ENCODE measurements at regions not wholly inside any gene's neighbourhood (a gene's known extent, or its start where the extent isn't known, plus 50 kb on each side); places are given as distances from the start of the nearest gene placed in this dataset.
A peak's percentile ranks its signal among the peaks of the same experiment; 100 is the strongest.
"Not testable (repeated sequence)": the region's sequence is repeated elsewhere in the genome, so short reads cannot be mapped to it uniquely, and the experiment has no call there.

DNA sequence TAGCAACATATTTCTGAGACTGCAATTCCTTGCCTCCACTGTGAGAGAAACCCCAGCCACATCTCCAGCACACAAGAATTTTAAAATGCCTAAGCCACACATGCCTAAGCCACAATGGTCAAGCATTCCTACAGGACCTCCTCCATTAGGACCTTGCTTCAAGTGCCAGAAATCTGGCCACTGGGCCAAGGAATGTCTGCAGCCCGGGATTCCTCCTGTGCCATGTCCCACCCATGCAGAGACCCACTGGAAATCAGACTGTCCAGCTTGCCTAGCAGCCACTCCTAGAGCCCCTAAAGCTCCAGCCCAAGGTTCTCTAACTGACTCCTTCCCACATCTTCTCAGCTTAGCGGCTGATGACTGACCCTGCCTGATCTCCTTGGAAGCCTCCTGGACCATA lies 117.5 kb downstream of the AHR start:
- Histone ChIP-seq H3K27me3 (replicated peaks; ENCODE audit: control insufficient read depth, insufficient read depth, low read length) (no peaks in the 10 kb centered on the region), H3K36me3 (ENCODE audit: control insufficient read depth, insufficient read depth, low read length, severe bottlenecking) (no peaks in the 10 kb centered on the region), H3K4me3 (ENCODE audit: low read length) (no peak overlapping the region), H3K4me1 (ENCODE audit: control insufficient read depth, insufficient read depth, low read length) (no peaks in the 10 kb centered on the region), H3K9ac (ENCODE audit: low read length) (no peak overlapping the region), H3K9me3 (ENCODE audit: control insufficient read depth, low read length) (no peaks in the 10 kb centered on the region)
- no peak for DNase-seq (ENCODE audit: low read depth)

DNA sequence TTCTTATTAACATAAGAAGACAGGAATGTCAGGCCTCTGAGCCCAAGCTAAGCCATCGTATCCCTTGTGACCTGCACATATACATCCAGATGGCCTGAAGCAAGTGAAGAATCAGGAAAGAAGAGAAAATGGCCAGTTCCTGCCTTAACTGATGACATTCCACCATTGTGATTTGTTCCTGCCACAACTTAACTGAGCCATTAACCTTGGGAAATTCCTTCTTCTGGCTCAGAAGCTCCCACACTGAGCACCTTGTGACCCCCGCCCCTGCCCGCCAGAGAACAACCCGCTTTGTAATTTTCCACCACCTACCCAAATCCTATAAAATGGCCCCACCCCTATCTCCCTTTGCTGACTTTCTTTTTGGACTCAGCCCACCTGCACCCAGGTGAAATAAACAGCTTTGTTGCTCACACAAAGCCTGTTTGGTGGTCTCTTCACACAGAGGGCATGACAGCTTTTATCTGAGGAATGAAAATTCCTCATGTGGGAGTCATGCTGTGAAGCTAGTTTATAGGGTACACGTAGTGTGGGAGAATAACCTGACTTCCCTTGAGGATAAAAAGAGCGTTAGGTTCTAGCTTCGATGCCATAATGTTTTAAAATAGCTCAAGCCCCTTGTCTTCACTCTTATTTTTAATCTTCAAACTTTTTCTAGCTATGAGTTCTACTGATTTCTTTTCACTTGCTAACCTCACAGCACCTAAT lies 122.0 kb downstream of the AHR start:
- H3K4me1 ChIP-seq (ENCODE audit: control insufficient read depth, insufficient read depth, low read length); H3K9ac ChIP-seq (ENCODE audit: low read length); H3K36me3 ChIP-seq (ENCODE audit: control insufficient read depth, insufficient read depth, low read length, severe bottlenecking); H3K9me3 ChIP-seq (ENCODE audit: control insufficient read depth, low read length); H3K4me3 ChIP-seq (ENCODE audit: low read length); DNase-seq (ENCODE audit: low read depth); H3K27me3 ChIP-seq (replicated peaks; ENCODE audit: control insufficient read depth, insufficient read depth, low read length): not testable (repeated sequence)

DNA sequence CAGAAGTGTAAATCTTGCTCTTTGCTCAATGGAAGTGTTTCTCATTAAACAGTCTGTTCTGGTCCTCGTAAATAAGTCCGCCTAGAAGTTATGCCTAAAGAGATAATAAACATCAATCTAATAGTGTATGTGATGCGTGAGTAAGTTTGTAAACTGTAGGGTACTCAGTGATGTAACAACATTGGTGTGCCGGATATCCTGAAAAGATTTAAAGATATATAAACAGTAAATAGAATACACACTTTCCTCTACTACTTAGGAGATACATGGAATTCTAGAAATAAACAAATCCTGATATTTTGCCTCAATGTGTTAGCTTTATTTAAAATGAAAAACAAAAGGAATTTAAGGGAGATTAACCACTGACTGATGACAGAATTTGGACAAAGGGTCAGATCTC lies 123.5 kb downstream of the AHR start:
- H3K36me3 ChIP-seq (ENCODE audit: control insufficient read depth, insufficient read depth, low read length, severe bottlenecking) = no peaks in the 10 kb centered on the region
- no peak overlapping the region for H3K4me3 ChIP-seq (ENCODE audit: low read length)
- H3K4me1 ChIP-seq (ENCODE audit: control insufficient read depth, insufficient read depth, low read length) = no peaks in the 10 kb centered on the region
- H3K27me3 ChIP-seq (replicated peaks; ENCODE audit: control insufficient read depth, insufficient read depth, low read length) = no peaks in the 10 kb centered on the region
- peaks cover 2% of the 10 kb centered on the region for H3K9me3 ChIP-seq (ENCODE audit: control insufficient read depth, low read length)
- H3K9ac ChIP-seq (ENCODE audit: low read length) = no peak overlapping the region
- DNase-seq (ENCODE audit: low read depth) = no peak

DNA sequence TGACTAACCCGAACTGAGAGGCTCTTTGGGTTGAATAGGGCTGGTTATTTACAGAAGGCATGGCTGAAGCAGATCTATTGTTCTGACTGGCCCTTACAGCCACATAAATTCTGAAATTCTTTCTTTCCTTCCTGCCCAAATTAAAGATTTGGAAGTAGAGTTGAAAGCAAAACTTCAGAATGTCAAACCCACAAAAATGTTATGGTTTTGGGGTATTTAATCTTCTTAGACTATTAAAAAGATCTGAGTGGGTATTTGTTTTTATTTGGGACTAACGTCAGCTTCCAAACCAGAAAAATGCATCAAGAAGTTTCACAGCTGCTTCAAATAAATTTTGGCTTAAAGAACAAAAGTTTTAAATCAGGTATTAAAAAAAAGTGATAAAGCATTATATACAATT lies 124.5 kb downstream of the AHR start:
- Histone ChIP-seq H3K9me3 (ENCODE audit: control insufficient read depth, low read length) (peaks cover 11% of the 10 kb centered on the region), H3K4me1 (ENCODE audit: control insufficient read depth, insufficient read depth, low read length) (no peaks in the 10 kb centered on the region), H3K27me3 (replicated peaks; ENCODE audit: control insufficient read depth, insufficient read depth, low read length) (no peaks in the 10 kb centered on the region), H3K36me3 (ENCODE audit: control insufficient read depth, insufficient read depth, low read length, severe bottlenecking) (no peaks in the 10 kb centered on the region), H3K4me3 (ENCODE audit: low read length) (no peak overlapping the region), H3K9ac (ENCODE audit: low read length) (no peak overlapping the region)
- DNase-seq (ENCODE audit: low read depth) = peak; percentile 27

DNA sequence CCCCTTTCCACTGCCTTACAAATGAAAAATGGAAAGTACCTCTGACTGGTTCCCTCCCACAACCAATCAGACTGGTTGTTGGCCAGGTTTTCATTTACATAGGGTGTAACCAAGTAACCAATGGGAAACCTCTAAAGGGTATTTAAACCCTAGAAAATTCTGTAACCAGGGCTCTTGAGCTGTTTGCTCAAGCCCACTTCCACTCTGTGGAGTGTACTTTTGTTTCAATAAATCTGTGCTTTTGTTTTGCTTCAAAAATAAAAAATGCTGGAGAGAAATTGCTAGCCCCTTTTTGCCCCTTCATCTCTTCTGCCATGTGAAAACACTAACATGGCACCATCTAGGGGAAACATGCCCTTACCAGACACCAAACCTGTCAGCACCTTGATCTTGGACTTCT lies 129.5 kb downstream of the AHR start:
- H3K36me3 ChIP-seq (ENCODE audit: control insufficient read depth, insufficient read depth, low read length, severe bottlenecking) = no peaks in the 10 kb centered on the region
- H3K4me3 ChIP-seq (ENCODE audit: low read length) = no peak overlapping the region
- DNase-seq (ENCODE audit: low read depth) = no peak
- H3K4me1 ChIP-seq (ENCODE audit: control insufficient read depth, insufficient read depth, low read length) = no peaks in the 10 kb centered on the region
- no peaks in the 10 kb centered on the region for H3K27me3 ChIP-seq (replicated peaks; ENCODE audit: control insufficient read depth, insufficient read depth, low read length)
- peaks cover 26% of the 10 kb centered on the region for H3K9me3 ChIP-seq (ENCODE audit: control insufficient read depth, low read length)
- no peak overlapping the region for H3K9ac ChIP-seq (ENCODE audit: low read length)

DNA sequence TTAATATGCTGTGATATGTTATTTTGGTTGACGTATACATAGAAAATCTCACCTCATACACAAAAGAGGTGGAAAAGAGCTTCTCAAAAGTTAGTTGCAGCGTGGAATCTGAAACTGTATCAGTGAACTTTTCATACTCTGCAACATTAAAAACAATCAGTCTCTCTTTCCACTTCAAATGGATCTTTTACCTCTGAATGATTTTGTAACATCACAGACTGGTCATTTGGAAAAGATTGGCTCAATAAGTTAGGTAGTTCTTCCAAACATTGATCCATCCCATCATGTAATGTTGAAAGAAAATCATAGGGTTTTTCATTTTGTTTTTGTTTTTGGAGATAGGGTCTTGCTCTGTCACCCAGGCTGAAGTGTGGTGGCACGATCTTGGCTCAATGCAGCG lies 131.1 kb downstream of the AHR start:
- no peak overlapping the region for H3K9ac ChIP-seq (ENCODE audit: low read length)
- no peaks in the 10 kb centered on the region for H3K27me3 ChIP-seq (replicated peaks; ENCODE audit: control insufficient read depth, insufficient read depth, low read length)
- H3K36me3 ChIP-seq (ENCODE audit: control insufficient read depth, insufficient read depth, low read length, severe bottlenecking) = no peaks in the 10 kb centered on the region
- peaks cover 26% of the 10 kb centered on the region for H3K9me3 ChIP-seq (ENCODE audit: control insufficient read depth, low read length)
- DNase-seq (ENCODE audit: low read depth) = no peak
- H3K4me3 ChIP-seq (ENCODE audit: low read length) = no peak overlapping the region
- H3K4me1 ChIP-seq (ENCODE audit: control insufficient read depth, insufficient read depth, low read length) = no peaks in the 10 kb centered on the region

DNA sequence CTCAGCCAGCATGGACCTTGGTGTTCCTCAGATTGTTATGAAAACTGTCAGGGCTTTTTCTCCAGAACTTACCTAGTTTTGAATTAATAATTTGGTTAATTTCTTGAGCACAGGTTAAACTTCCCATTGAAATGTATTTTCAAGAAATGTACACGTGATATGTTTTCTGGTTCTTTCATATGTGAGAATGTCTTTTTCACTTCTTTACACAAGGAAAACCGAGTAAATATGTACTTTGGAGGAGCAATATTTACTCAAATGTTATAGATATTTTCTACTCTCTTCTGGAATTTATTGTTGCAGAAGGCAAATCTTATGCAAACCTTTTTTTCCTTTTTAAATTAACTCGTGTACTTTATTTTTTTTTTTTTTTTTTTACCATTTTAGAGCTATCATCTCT lies 134.3 kb downstream of the AHR start:
- Histone ChIP-seq H3K27me3 (replicated peaks; ENCODE audit: control insufficient read depth, insufficient read depth, low read length) (no peaks in the 10 kb centered on the region), H3K9me3 (ENCODE audit: control insufficient read depth, low read length) (peaks cover 17% of the 10 kb centered on the region), H3K4me3 (ENCODE audit: low read length) (no peak overlapping the region), H3K9ac (ENCODE audit: low read length) (no peak overlapping the region), H3K36me3 (ENCODE audit: control insufficient read depth, insufficient read depth, low read length, severe bottlenecking) (no peaks in the 10 kb centered on the region), H3K4me1 (ENCODE audit: control insufficient read depth, insufficient read depth, low read length) (no peaks in the 10 kb centered on the region)
- no peak for DNase-seq (ENCODE audit: low read depth)

DNA sequence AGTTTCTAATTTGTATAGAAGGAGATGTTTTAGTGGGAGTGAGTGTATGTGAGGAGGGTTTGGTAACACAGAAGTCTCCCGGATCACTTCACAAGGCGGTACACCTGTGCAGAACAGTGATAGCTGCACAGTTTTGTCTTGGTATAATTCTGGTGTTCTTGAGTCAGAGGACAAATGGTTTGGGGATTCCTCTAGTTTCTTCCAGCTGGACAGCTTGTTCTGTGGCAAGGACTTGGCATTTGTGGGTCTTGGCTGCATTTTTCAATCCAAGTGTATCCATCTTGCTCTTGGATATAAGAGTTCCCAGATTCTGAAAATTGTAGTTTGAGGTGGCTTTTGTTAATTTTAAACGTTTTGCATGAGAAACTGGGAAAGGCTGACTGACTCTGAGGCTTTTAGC lies 135.7 kb downstream of the AHR start:
- Histone ChIP-seq H3K27me3 (replicated peaks; ENCODE audit: control insufficient read depth, insufficient read depth, low read length) (no peaks in the 10 kb centered on the region), H3K4me1 (ENCODE audit: control insufficient read depth, insufficient read depth, low read length) (no peaks in the 10 kb centered on the region), H3K9ac (ENCODE audit: low read length) (no peak overlapping the region), H3K9me3 (ENCODE audit: control insufficient read depth, low read length) (peaks cover 3% of the 10 kb centered on the region), H3K4me3 (ENCODE audit: low read length) (no peak overlapping the region), H3K36me3 (ENCODE audit: control insufficient read depth, insufficient read depth, low read length, severe bottlenecking) (no peaks in the 10 kb centered on the region)
- no peak for DNase-seq (ENCODE audit: low read depth)

DNA sequence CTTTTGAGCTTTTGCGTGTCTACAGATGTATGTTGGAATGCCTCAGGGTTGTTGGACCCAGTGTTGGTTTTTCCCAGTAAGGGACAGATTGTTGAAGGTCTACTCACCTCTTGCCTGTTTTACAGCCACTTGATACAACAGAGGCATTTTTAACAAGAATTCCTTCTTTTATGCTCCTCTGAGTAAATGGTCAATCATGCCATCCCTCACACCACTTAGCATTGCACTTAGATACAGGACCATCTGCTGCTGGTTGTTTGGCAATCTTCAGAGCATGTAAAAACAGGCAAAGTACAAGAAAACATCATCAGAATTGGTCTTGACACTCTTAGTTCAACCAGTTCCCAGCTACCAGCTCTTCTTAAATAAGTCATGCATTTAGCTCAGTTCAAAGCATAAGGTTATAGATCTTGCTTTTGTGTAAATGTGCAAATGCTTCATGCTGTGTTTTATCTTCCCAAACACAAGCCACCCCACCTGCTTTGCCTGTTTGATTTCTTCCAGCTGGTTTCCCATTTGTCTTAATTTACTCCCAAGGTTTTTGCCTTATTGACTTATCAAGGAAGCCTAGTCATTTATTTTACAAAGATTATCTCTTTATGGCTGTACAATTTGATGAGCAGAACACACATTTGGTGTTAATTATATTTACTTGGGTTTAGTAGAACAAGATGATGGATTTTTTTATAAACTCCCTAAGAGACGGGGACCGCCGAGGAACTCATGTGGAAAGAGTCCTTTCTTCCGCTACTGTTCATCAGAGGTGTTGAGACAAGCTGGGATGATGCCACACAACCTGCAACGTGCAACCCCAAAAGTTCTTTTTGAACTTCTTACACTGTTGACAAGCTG lies 136.6 kb downstream of the AHR start:
- peak; percentile 29 for DNase-seq (ENCODE audit: low read depth)
- Histone ChIP-seq H3K9me3 (ENCODE audit: control insufficient read depth, low read length) (no peaks in the 10 kb centered on the region), H3K27me3 (replicated peaks; ENCODE audit: control insufficient read depth, insufficient read depth, low read length) (no peaks in the 10 kb centered on the region), H3K36me3 (ENCODE audit: control insufficient read depth, insufficient read depth, low read length, severe bottlenecking) (no peaks in the 10 kb centered on the region), H3K9ac (ENCODE audit: low read length) (no peak overlapping the region), H3K4me3 (ENCODE audit: low read length) (no peak overlapping the region), H3K4me1 (ENCODE audit: control insufficient read depth, insufficient read depth, low read length) (no peaks in the 10 kb centered on the region)

DNA sequence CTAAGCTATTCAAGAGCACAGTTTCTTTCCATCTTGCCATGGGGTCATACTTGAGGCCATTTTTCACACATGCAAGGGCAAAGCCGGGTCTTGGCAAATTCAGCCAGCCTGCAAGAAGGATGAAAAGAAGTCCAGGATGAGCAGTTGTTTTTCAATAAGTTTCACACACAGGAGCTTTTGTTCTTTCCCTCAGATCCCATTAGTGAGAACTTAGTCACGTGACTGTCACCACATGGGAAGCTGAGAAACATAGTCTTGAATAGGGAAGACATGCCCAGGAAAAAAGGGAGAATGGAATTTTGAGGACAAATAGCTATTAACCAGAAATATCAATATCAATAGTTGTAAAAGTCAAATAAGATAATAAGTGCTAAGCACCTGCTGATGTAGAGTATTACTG lies 137.7 kb downstream of the AHR start:
- H3K27me3 ChIP-seq (replicated peaks; ENCODE audit: control insufficient read depth, insufficient read depth, low read length) = no peaks in the 10 kb centered on the region
- no peak overlapping the region for H3K9ac ChIP-seq (ENCODE audit: low read length)
- H3K9me3 ChIP-seq (ENCODE audit: control insufficient read depth, low read length) = no peaks in the 10 kb centered on the region
- no peak for DNase-seq (ENCODE audit: low read depth)
- no peaks in the 10 kb centered on the region for H3K4me1 ChIP-seq (ENCODE audit: control insufficient read depth, insufficient read depth, low read length)
- H3K36me3 ChIP-seq (ENCODE audit: control insufficient read depth, insufficient read depth, low read length, severe bottlenecking) = no peaks in the 10 kb centered on the region
- no peak overlapping the region for H3K4me3 ChIP-seq (ENCODE audit: low read length)

DNA sequence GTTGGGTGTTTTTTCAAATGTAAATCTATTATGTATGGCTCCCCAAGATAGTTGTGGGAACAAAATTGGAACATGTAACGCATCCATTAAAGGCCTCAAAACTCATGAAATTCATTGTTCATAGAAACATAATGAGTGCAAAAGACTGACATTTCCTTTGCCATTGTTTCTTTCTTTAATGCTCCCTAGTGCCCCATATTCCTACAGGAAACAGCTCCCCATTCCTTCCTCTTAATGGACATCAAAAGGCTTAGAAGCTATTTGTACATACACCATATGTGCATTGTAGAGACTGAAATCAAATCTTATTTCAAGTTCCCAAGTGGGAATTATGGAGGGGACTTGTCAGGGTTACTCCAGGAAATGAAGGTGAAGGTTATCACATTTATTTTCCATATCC lies 139.1 kb downstream of the AHR start:
- H3K4me3 ChIP-seq (ENCODE audit: low read length) = no peak overlapping the region
- no peak for DNase-seq (ENCODE audit: low read depth)
- H3K9me3 ChIP-seq (ENCODE audit: control insufficient read depth, low read length) = no peaks in the 10 kb centered on the region
- no peaks in the 10 kb centered on the region for H3K4me1 ChIP-seq (ENCODE audit: control insufficient read depth, insufficient read depth, low read length)
- no peaks in the 10 kb centered on the region for H3K36me3 ChIP-seq (ENCODE audit: control insufficient read depth, insufficient read depth, low read length, severe bottlenecking)
- H3K9ac ChIP-seq (ENCODE audit: low read length) = no peak overlapping the region
- no peaks in the 10 kb centered on the region for H3K27me3 ChIP-seq (replicated peaks; ENCODE audit: control insufficient read depth, insufficient read depth, low read length)

Measured in adipocyte (in vitro differentiated cells).